ENCODE measurements at regions not wholly inside any gene's neighbourhood (a gene's known extent, or its start where the extent isn't known, plus 50 kb on each side); places are given as distances from the start of the nearest gene placed in this dataset.

DNA sequence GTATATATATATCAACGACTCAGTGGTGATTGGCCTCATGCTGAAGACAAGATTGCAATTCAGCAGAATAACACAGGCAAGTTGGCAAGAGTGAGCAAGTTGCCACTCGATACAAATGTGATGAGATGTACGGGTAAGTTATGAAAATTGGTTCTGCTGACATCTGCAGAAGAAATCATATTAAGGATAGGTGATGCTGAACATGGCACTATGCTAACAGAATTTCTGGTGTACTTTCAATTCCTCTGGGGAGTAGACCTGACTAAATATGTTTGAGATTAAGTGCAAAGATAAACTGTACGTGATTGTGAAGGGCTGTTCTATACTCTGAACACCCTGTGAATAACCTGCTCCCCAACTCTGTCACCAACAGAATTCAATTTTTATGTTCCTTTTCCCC is 758.2 kb downstream of the TBC1D32 start:
- Histone ChIP-seq H3K27me3 (replicated peaks; ENCODE audit: control insufficient read depth, insufficient read depth, low read length) (no peaks in the 10 kb centered on the region), H3K9me3 (ENCODE audit: control insufficient read depth, low read length) (peaks cover 7% of the 10 kb centered on the region), H3K4me1 (ENCODE audit: control insufficient read depth, insufficient read depth, low read length) (no peaks in the 10 kb centered on the region), H3K36me3 (ENCODE audit: control insufficient read depth, insufficient read depth, low read length, severe bottlenecking) (no peaks in the 10 kb centered on the region), H3K9ac (ENCODE audit: low read length) (no peak overlapping the region), H3K4me3 (ENCODE audit: low read length) (no peak overlapping the region)
- no peak for DNase-seq (ENCODE audit: low read depth)

DNA sequence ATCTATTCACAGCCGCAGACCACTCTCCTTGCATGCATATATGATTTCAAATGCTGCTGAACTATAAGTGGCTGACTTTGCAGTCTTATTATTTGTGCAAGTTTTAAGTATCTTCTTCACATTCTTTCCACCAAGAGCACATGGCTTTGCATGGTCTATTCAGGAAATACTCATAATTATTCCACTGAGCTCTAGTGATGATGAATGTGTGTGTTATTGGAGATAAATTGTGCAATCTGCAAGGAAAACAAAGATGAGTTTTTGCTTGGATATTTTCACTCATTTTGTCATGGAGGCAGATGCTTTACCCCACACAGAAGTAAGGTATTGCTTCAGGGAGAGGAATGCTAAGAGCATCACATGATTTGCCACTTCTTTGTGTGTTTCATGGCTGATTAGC is 764.6 kb downstream of the TBC1D32 start:
- H3K9ac ChIP-seq (ENCODE audit: low read length): no peak overlapping the region
- no peak overlapping the region for H3K4me3 ChIP-seq (ENCODE audit: low read length)
- no peaks in the 10 kb centered on the region for H3K4me1 ChIP-seq (ENCODE audit: control insufficient read depth, insufficient read depth, low read length)
- DNase-seq (ENCODE audit: low read depth): no peak
- no peaks in the 10 kb centered on the region for H3K36me3 ChIP-seq (ENCODE audit: control insufficient read depth, insufficient read depth, low read length, severe bottlenecking)
- no peaks in the 10 kb centered on the region for H3K9me3 ChIP-seq (ENCODE audit: control insufficient read depth, low read length)
- H3K27me3 ChIP-seq (replicated peaks; ENCODE audit: control insufficient read depth, insufficient read depth, low read length): no peaks in the 10 kb centered on the region

GRCh38 chr6:120564779-120565178 is 769.5 kb downstream of the TBC1D32 start:
- Histone ChIP-seq H3K36me3 (ENCODE audit: control insufficient read depth, insufficient read depth, low read length, severe bottlenecking) (no peaks in the 10 kb centered on the region), H3K9ac (ENCODE audit: low read length) (no peak overlapping the region), H3K27me3 (replicated peaks; ENCODE audit: control insufficient read depth, insufficient read depth, low read length) (no peaks in the 10 kb centered on the region), H3K4me1 (ENCODE audit: control insufficient read depth, insufficient read depth, low read length) (no peaks in the 10 kb centered on the region), H3K4me3 (ENCODE audit: low read length) (no peak overlapping the region), H3K9me3 (ENCODE audit: control insufficient read depth, low read length) (no peaks in the 10 kb centered on the region)
- DNase-seq (ENCODE audit: low read depth): no peak

- no peak overlapping the region for H3K4me3 ChIP-seq (ENCODE audit: low read length)
Observed at GRCh38 chr6:120558294-120558693, 776.0 kb downstream of the TBC1D32 start.

GRCh38 chr6:120557554-120557953 is 776.7 kb downstream of the TBC1D32 start:
- H3K4me3 ChIP-seq (ENCODE audit: low read length): no peak overlapping the region
- H3K9ac ChIP-seq (ENCODE audit: low read length): no peak overlapping the region
- no peaks in the 10 kb centered on the region for H3K36me3 ChIP-seq (ENCODE audit: control insufficient read depth, insufficient read depth, low read length, severe bottlenecking)

More at GRCh38 chr6:120558294-120558693, 776.0 kb downstream of the TBC1D32 start:
- H3K27me3 ChIP-seq (replicated peaks; ENCODE audit: control insufficient read depth, insufficient read depth, low read length): no peaks in the 10 kb centered on the region
- no peaks in the 10 kb centered on the region for H3K4me1 ChIP-seq (ENCODE audit: control insufficient read depth, insufficient read depth, low read length)
- H3K36me3 ChIP-seq (ENCODE audit: control insufficient read depth, insufficient read depth, low read length, severe bottlenecking): no peaks in the 10 kb centered on the region
- H3K9ac ChIP-seq (ENCODE audit: low read length): no peak overlapping the region
- DNase-seq (ENCODE audit: low read depth): no peak
- no peaks in the 10 kb centered on the region for H3K9me3 ChIP-seq (ENCODE audit: control insufficient read depth, low read length)

DNA sequence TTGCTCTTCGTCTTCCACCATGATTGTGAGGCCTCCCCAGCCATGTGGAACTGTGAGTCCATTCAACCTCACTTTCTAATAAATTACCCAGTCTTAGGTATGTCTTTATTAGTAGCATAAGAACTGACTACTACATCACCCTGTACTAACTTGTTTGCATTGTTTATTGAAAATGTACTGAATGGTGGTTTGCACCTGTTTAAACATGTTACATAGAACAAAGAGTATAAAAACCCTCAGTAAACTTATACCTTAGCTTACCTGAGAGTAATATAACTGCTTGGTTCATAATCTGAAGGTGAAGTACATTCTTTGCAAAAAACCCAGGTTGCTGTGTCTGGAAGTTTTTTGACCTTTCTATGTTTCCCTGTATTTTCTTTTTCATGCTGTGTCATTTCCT is 777.8 kb downstream of the TBC1D32 start:
- DNase-seq (ENCODE audit: low read depth): no peak
- Histone ChIP-seq H3K4me1 (ENCODE audit: control insufficient read depth, insufficient read depth, low read length) (no peaks in the 10 kb centered on the region), H3K9me3 (ENCODE audit: control insufficient read depth, low read length) (no peaks in the 10 kb centered on the region), H3K36me3 (ENCODE audit: control insufficient read depth, insufficient read depth, low read length, severe bottlenecking) (no peaks in the 10 kb centered on the region), H3K9ac (ENCODE audit: low read length) (no peak overlapping the region), H3K27me3 (replicated peaks; ENCODE audit: control insufficient read depth, insufficient read depth, low read length) (no peaks in the 10 kb centered on the region), H3K4me3 (ENCODE audit: low read length) (no peak overlapping the region)

More at GRCh38 chr6:120557554-120557953, 776.7 kb downstream of the TBC1D32 start:
- DNase-seq (ENCODE audit: low read depth): no peak
- no peaks in the 10 kb centered on the region for H3K4me1 ChIP-seq (ENCODE audit: control insufficient read depth, insufficient read depth, low read length)
- no peaks in the 10 kb centered on the region for H3K27me3 ChIP-seq (replicated peaks; ENCODE audit: control insufficient read depth, insufficient read depth, low read length)
- no peaks in the 10 kb centered on the region for H3K9me3 ChIP-seq (ENCODE audit: control insufficient read depth, low read length)

- Histone ChIP-seq H3K27me3 (replicated peaks; ENCODE audit: control insufficient read depth, insufficient read depth, low read length) (no peaks in the 10 kb centered on the region), H3K9ac (ENCODE audit: low read length) (no peak overlapping the region), H3K9me3 (ENCODE audit: control insufficient read depth, low read length) (no peaks in the 10 kb centered on the region), H3K4me3 (ENCODE audit: low read length) (no peak overlapping the region), H3K36me3 (ENCODE audit: control insufficient read depth, insufficient read depth, low read length, severe bottlenecking) (no peaks in the 10 kb centered on the region), H3K4me1 (ENCODE audit: control insufficient read depth, insufficient read depth, low read length) (no peaks in the 10 kb centered on the region)
- no peak for DNase-seq (ENCODE audit: low read depth)
Observed at GRCh38 chr6:120553353-120553752, 780.9 kb downstream of the TBC1D32 start.

- no peaks in the 10 kb centered on the region for H3K36me3 ChIP-seq (ENCODE audit: control insufficient read depth, insufficient read depth, low read length, severe bottlenecking)
- no peak overlapping the region for H3K4me3 ChIP-seq (ENCODE audit: low read length)
- H3K27me3 ChIP-seq (replicated peaks; ENCODE audit: control insufficient read depth, insufficient read depth, low read length): no peaks in the 10 kb centered on the region
- no peak for DNase-seq (ENCODE audit: low read depth)
- no peak overlapping the region for H3K9ac ChIP-seq (ENCODE audit: low read length)
- H3K9me3 ChIP-seq (ENCODE audit: control insufficient read depth, low read length): no peaks in the 10 kb centered on the region
- no peaks in the 10 kb centered on the region for H3K4me1 ChIP-seq (ENCODE audit: control insufficient read depth, insufficient read depth, low read length)
Observed at GRCh38 chr6:120545353-120545752, 788.9 kb downstream of the TBC1D32 start.

GRCh38 chr6:120534954-120535353 is 799.3 kb downstream of the TBC1D32 start:
- H3K4me1 ChIP-seq (ENCODE audit: control insufficient read depth, insufficient read depth, low read length): no peaks in the 10 kb centered on the region
- H3K9me3 ChIP-seq (ENCODE audit: control insufficient read depth, low read length): no peaks in the 10 kb centered on the region
- H3K27me3 ChIP-seq (replicated peaks; ENCODE audit: control insufficient read depth, insufficient read depth, low read length): no peaks in the 10 kb centered on the region
- no peak overlapping the region for H3K4me3 ChIP-seq (ENCODE audit: low read length)
- no peak for DNase-seq (ENCODE audit: low read depth)
- no peak overlapping the region for H3K9ac ChIP-seq (ENCODE audit: low read length)
- H3K36me3 ChIP-seq (ENCODE audit: control insufficient read depth, insufficient read depth, low read length, severe bottlenecking): no peaks in the 10 kb centered on the region

DNA sequence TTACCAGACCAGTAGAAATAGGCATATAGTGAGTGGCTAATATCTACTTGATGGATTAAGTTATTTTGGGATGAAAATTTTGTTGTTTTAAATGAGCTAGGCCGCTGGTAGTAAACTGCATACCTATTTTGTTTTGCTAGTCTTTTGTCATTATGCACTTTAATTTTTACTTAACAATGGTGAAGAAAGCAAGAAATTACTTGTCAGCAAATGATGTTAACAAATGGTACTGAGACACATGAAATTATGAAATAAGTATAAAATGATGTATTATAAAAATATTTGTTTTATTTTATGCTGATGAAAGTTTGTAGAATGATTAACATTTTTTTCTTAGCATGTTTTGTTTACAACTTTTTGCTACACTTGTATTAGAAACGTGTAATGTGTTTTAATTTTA is 807.7 kb downstream of the TBC1D32 start:
- no peak overlapping the region for H3K4me3 ChIP-seq (ENCODE audit: low read length)
- H3K9ac ChIP-seq (ENCODE audit: low read length): no peak overlapping the region
- DNase-seq (ENCODE audit: low read depth): no peak
- no peaks in the 10 kb centered on the region for H3K27me3 ChIP-seq (replicated peaks; ENCODE audit: control insufficient read depth, insufficient read depth, low read length)
- no peaks in the 10 kb centered on the region for H3K9me3 ChIP-seq (ENCODE audit: control insufficient read depth, low read length)
- H3K36me3 ChIP-seq (ENCODE audit: control insufficient read depth, insufficient read depth, low read length, severe bottlenecking): no peaks in the 10 kb centered on the region
- H3K4me1 ChIP-seq (ENCODE audit: control insufficient read depth, insufficient read depth, low read length): no peaks in the 10 kb centered on the region

- Histone ChIP-seq H3K36me3 (ENCODE audit: control insufficient read depth, insufficient read depth, low read length, severe bottlenecking) (no peaks in the 10 kb centered on the region), H3K27me3 (replicated peaks; ENCODE audit: control insufficient read depth, insufficient read depth, low read length) (no peaks in the 10 kb centered on the region), H3K4me3 (ENCODE audit: low read length) (no peak overlapping the region), H3K9ac (ENCODE audit: low read length) (no peak overlapping the region), H3K4me1 (ENCODE audit: control insufficient read depth, insufficient read depth, low read length) (no peaks in the 10 kb centered on the region), H3K9me3 (ENCODE audit: control insufficient read depth, low read length) (peaks cover 9% of the 10 kb centered on the region)
- no peak for DNase-seq (ENCODE audit: low read depth)
Observed at GRCh38 chr6:120514544-120514943, 819.7 kb downstream of the TBC1D32 start.

DNA sequence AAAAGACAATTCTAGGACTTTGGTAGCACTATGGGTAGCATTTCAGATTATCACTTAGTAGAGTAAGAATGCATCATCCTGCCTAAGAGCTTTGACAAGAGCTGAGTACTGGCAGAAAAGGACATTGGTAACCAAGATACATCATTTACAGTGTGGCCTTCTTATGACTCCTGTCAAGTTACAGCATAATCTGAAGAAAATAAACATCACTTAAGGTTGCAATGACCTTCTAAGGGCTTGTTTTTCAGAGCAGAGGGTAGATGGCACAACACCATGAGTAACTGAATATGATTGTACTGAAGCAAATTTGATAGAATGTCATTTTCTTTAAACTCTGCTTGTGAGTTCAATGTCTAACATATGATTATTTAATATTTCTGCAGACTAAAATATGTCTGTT is 822.6 kb downstream of the TBC1D32 start:
- H3K36me3 ChIP-seq (ENCODE audit: control insufficient read depth, insufficient read depth, low read length, severe bottlenecking): no peaks in the 10 kb centered on the region
- no peak overlapping the region for H3K4me3 ChIP-seq (ENCODE audit: low read length)
- no peak for DNase-seq (ENCODE audit: low read depth)
- no peaks in the 10 kb centered on the region for H3K27me3 ChIP-seq (replicated peaks; ENCODE audit: control insufficient read depth, insufficient read depth, low read length)
- H3K4me1 ChIP-seq (ENCODE audit: control insufficient read depth, insufficient read depth, low read length): no peaks in the 10 kb centered on the region
- H3K9me3 ChIP-seq (ENCODE audit: control insufficient read depth, low read length): peaks cover 9% of the 10 kb centered on the region
- no peak overlapping the region for H3K9ac ChIP-seq (ENCODE audit: low read length)

Measured in adipocyte (in vitro differentiated cells).